ENCODE measurements at regions not wholly inside any gene's neighbourhood (a gene's known extent, or its start where the extent isn't known, plus 50 kb on each side); places are given as distances from the start of the nearest gene placed in this dataset.

- Histone ChIP-seq H3K9ac (ENCODE audit: extremely low read depth, low read length, poor library complexity, severe bottlenecking) (no peak overlapping the region), H3K27me3 (ENCODE audit: control insufficient read depth, insufficient read depth, low read length, poor library complexity, severe bottlenecking) (no peaks in the 10 kb centered on the region), H3K4me1 (ENCODE audit: control insufficient read depth, insufficient read depth, low read length) (no peaks in the 10 kb centered on the region), H3K4me3 (ENCODE audit: low read length) (no peak overlapping the region), H3K27ac (ENCODE audit: low read depth, low read length) (no peak overlapping the region), H3K36me3 (ENCODE audit: control insufficient read depth, insufficient read depth, low read length) (no peaks in the 10 kb centered on the region), H3K9me3 (ENCODE audit: control insufficient read depth, low read length) (no peaks in the 10 kb centered on the region)
- Mint-ChIP-seq H3K4me1 (no peaks in the 10 kb centered on the region), H3K9me3 (peaks cover under 1% of the 10 kb centered on the region), H3K36me3 (ENCODE audit: low read depth) (no peaks in the 10 kb centered on the region), H3K4me3 (no peak overlapping the region), H3K27me3 (ENCODE audit: insufficient read depth) (no peaks in the 10 kb centered on the region), H3K27ac (no peak overlapping the region)
- WGBS, 2 experiments (ENCODE audit: insufficient coverage in 1 of 2, insufficient read length in 1 of 2): 91% methylated on average over 2 of the region's 3 CpGs; no CpG with 5 or more reads in 1 of the 2 experiments
- no peak for DNase-seq
- TF ChIP-seq CTCF (conservative IDR thresholded peaks at IDR 0.05): no peak
Measured at GRCh38 chrX:96386325-96386724, 298.3 kb upstream of the DIAPH2 start.

DNA sequence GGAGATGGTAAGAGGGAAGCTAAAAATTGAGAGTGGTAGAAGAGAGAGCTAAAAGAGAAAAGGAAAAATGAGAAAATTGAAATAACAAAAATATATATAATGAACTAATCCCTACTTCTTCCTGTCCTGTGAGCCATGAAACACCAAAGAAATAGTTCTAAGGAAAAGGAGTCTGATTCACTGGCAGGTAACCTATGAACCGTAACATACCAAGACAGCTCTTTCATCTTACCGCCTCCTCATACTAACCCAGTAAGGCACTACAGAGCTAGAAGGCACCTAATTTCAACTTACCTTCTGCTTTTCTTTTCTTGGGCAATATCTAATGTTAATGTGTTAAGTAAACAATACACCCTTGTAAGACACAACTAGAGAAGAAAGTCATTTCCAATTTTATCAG is 297.7 kb upstream of the DIAPH2 start:
- Histone ChIP-seq H3K4me1 (ENCODE audit: control insufficient read depth, insufficient read depth, low read length) (no peaks in the 10 kb centered on the region), H3K27ac (ENCODE audit: low read depth, low read length) (no peak overlapping the region), H3K4me3 (ENCODE audit: low read length) (no peak overlapping the region), H3K9me3 (ENCODE audit: control insufficient read depth, low read length) (no peaks in the 10 kb centered on the region), H3K9ac (ENCODE audit: extremely low read depth, low read length, poor library complexity, severe bottlenecking) (no peak overlapping the region), H3K36me3 (ENCODE audit: control insufficient read depth, insufficient read depth, low read length) (no peaks in the 10 kb centered on the region), H3K27me3 (ENCODE audit: control insufficient read depth, insufficient read depth, low read length, poor library complexity, severe bottlenecking) (no peaks in the 10 kb centered on the region)
- Mint-ChIP-seq H3K36me3 (ENCODE audit: low read depth) (no peaks in the 10 kb centered on the region), H3K27me3 (ENCODE audit: insufficient read depth) (no peaks in the 10 kb centered on the region), H3K4me1 (peaks cover 1% of the 10 kb centered on the region), H3K27ac (no peak overlapping the region), H3K9me3 (no peaks in the 10 kb centered on the region), H3K4me3 (no peak overlapping the region)
- no peak for TF ChIP-seq CTCF (conservative IDR thresholded peaks at IDR 0.05)
- DNase-seq: no peak
- WGBS, 2 experiments (ENCODE audit: insufficient coverage in 1 of 2, insufficient read length in 1 of 2): 84% methylated on average over 2 of the region's 2 CpGs; no CpG with 5 or more reads in 1 of the 2 experiments

DNA sequence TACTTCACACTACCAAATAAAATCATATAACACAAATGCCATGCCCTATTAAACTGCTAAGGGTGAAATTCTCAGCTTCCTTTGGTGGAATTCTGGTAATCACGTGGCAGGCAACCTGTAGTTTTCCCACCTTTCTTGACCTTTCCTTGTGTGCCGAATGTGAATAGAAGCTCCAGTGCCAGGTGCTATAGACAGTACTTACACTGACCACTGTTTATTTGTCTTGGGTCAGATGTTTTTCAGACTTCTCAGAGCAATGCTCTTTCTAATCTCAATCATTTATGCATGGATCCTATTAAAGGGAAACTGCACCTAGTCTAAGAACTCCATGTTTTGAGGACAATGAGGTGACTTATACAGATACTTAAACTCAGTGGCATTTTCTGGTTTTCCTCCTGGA is 296.8 kb upstream of the DIAPH2 start:
- no peak for TF ChIP-seq CTCF (conservative IDR thresholded peaks at IDR 0.05)
- H3K36me3 ChIP-seq (ENCODE audit: control insufficient read depth, insufficient read depth, low read length): no peaks in the 10 kb centered on the region
- Mint-ChIP-seq H3K4me3 (no peak overlapping the region), H3K27me3 (ENCODE audit: insufficient read depth) (no peaks in the 10 kb centered on the region), H3K36me3 (ENCODE audit: low read depth) (no peaks in the 10 kb centered on the region), H3K9me3 (no peaks in the 10 kb centered on the region), H3K4me1 (peaks cover 1% of the 10 kb centered on the region), H3K27ac (no peak overlapping the region)
- no peak for DNase-seq
- no peaks in the 10 kb centered on the region for H3K9me3 ChIP-seq (ENCODE audit: control insufficient read depth, low read length)
- H3K9ac ChIP-seq (ENCODE audit: extremely low read depth, low read length, poor library complexity, severe bottlenecking): no peak overlapping the region
- no peak overlapping the region for H3K27ac ChIP-seq (ENCODE audit: low read depth, low read length)
- H3K27me3 ChIP-seq (ENCODE audit: control insufficient read depth, insufficient read depth, low read length, poor library complexity, severe bottlenecking): no peaks in the 10 kb centered on the region
- H3K4me1 ChIP-seq (ENCODE audit: control insufficient read depth, insufficient read depth, low read length): no peaks in the 10 kb centered on the region
- H3K4me3 ChIP-seq (ENCODE audit: low read length): no peak overlapping the region
- 88% methylated on average over 2 of the region's 2 CpGs; no CpG with 5 or more reads in 1 of the 2 experiments for WGBS, 2 experiments (ENCODE audit: insufficient coverage in 1 of 2, insufficient read length in 1 of 2)

Measured in endodermal cell (in vitro differentiated cells).